ENCODE measurements at regions not wholly inside any gene's neighbourhood (a gene's known extent, or its start where the extent isn't known, plus 50 kb on each side); places are given as distances from the start of the nearest gene placed in this dataset.

DNA sequence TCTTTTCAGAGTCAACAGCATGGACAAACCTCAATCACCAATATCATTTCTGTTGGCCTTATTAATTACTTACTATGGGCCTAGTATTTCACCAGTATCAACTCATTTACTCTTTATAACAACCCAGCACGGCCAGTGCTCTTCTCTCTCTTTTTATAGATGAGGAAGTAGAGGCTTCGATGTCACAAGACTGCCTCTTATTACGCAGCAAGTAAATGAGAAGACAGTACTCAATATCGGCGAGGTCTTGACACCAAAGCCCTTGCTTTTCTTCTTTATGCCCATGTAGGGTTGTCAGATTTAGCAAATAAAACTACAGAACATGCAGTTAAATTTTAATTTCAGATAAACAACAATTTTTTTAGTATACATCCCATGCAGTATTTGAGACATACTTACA is 99.0 kb upstream of the KCNMB2 start:
- H3K4me3 ChIP-seq: no peak overlapping the region
- no peak for DNase-seq (ENCODE audit: low read depth in 1 of 2, low spot score in 1 of 2)
- H3K27ac ChIP-seq: no peak overlapping the region
- TF ChIP-seq, protein P1, sequence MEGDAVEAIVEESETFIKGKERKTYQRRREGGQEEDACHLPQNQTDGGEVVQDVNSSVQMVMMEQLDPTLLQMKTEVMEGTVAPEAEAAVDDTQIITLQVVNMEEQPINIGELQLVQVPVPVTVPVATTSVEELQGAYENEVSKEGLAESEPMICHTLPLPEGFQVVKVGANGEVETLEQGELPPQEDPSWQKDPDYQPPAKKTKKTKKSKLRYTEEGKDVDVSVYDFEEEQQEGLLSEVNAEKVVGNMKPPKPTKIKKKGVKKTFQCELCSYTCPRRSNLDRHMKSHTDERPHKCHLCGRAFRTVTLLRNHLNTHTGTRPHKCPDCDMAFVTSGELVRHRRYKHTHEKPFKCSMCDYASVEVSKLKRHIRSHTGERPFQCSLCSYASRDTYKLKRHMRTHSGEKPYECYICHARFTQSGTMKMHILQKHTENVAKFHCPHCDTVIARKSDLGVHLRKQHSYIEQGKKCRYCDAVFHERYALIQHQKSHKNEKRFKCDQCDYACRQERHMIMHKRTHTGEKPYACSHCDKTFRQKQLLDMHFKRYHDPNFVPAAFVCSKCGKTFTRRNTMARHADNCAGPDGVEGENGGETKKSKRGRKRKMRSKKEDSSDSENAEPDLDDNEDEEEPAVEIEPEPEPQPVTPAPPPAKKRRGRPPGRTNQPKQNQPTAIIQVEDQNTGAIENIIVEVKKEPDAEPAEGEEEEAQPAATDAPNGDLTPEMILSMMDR (IDR thresholded peaks at IDR 0.05; ENCODE audit: low read depth, low read length): no peak
- no peaks in the 10 kb centered on the region for H3K4me1 ChIP-seq (ENCODE audit: low read depth)
- no peaks in the 10 kb centered on the region for H3K9me3 ChIP-seq (ENCODE audit: low read depth)
- no peaks in the 10 kb centered on the region for H3K36me3 ChIP-seq
- no peaks in the 10 kb centered on the region for H3K27me3 ChIP-seq

DNA sequence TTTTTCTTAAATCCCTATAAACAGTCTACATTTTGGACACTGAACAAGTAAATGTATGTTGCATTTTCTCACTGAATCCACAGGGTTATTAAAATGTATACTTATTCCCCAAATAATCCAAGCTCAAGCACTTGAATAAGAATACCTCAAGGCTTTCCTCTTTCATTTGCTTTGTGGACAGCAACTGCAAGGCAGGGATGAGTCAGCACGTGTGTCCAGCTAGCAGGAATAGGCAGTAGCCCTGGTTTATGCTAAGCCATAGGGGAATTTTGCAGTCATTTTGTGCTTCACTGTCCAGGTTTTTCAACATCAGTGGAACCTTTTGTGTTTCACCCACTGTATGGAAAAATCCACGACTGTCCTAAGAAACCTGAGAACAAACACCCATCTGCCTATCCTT is 96.7 kb upstream of the KCNMB2 start:
- Histone ChIP-seq H3K4me1 (ENCODE audit: low read depth) (no peaks in the 10 kb centered on the region), H3K27me3 (no peaks in the 10 kb centered on the region), H3K4me3 (no peak overlapping the region), H3K36me3 (no peaks in the 10 kb centered on the region), H3K9me3 (ENCODE audit: low read depth) (no peaks in the 10 kb centered on the region), H3K27ac (no peak overlapping the region)
- DNase-seq (ENCODE audit: low read depth in 1 of 2, low spot score in 1 of 2): peak; percentile 18 to 62
- TF ChIP-seq, protein P1 (IDR thresholded peaks at IDR 0.05; ENCODE audit: low read depth, low read length): no peak

DNA sequence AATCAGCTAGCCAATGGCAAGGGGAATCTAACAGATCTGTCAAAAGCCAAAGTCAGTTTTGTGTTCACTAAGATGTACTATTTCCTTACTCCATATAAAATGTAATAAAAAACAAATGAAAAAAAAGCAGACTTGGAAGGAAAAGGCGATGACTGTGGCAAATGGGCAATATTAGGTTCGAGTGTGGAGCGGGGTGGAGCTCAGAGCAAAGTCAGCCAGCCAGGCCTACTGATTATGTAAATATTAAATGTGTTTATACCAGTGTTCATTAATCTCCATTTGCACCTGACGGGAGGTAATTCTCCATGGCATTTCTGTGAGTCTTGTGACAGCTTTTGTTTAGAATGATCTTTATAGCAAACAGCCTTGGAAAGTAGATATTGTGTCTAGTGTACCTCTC is 96.2 kb upstream of the KCNMB2 start:
- Histone ChIP-seq H3K27me3 (no peaks in the 10 kb centered on the region), H3K4me3 (no peak overlapping the region), H3K4me1 (ENCODE audit: low read depth) (no peaks in the 10 kb centered on the region), H3K36me3 (no peaks in the 10 kb centered on the region), H3K27ac (no peak overlapping the region), H3K9me3 (ENCODE audit: low read depth) (no peaks in the 10 kb centered on the region)
- TF ChIP-seq, protein P1 (IDR thresholded peaks at IDR 0.05; ENCODE audit: low read depth, low read length): no peak
- DNase-seq (ENCODE audit: low read depth in 1 of 2, low spot score in 1 of 2): no peak

DNA sequence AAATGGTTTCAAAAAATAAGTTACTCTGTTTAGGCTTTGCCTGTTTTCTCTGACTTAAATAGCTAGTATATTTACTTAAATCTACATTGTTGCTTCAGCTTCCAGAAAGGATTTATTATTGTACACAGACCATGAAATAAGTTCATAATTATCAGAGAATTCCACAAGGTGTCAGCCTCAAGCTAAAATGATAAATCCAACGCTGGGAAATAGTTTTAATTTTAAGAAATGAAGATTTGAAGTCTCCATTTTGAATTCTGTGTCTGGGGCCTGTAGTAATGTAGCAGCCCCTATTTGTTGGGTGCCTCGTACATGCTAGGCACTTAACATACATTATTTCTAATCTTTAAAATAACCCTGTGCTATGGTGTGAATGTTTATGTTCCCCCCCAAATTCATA is 92.6 kb upstream of the KCNMB2 start:
- peak in 1 of 2 donors; percentile 50 for DNase-seq (ENCODE audit: low read depth in 1 of 2, low spot score in 1 of 2)
- TF ChIP-seq, protein P1 (IDR thresholded peaks at IDR 0.05; ENCODE audit: low read depth, low read length): peak; percentile 10
- Histone ChIP-seq H3K27me3 (no peaks in the 10 kb centered on the region), H3K27ac (no peak overlapping the region), H3K36me3 (no peaks in the 10 kb centered on the region), H3K4me1 (ENCODE audit: low read depth) (peaks cover 3% of the 10 kb centered on the region), H3K9me3 (ENCODE audit: low read depth) (no peaks in the 10 kb centered on the region), H3K4me3 (no peak overlapping the region)

DNA sequence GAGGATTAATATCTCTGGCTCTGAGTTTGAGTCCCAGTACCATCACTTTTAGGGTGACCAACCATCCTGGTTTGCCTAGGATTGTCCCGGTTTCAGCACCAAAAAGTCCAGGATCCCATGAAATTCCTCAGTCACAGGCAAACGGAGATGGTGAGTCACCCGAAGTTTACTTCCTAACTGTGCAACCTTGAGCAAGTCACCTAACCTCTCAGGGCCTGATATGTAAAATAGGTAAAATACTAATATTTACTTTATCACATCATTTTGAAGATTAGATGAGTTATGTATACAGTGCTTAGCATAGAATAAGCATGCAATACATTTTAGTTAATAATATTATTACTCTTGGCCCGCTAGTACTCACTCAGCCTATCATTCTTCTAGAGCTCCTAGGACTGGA is 91.1 kb upstream of the KCNMB2 start:
- H3K27me3 ChIP-seq: no peaks in the 10 kb centered on the region
- peaks cover 3% of the 10 kb centered on the region for H3K4me1 ChIP-seq (ENCODE audit: low read depth)
- H3K4me3 ChIP-seq: no peak overlapping the region
- TF ChIP-seq, protein P1 (IDR thresholded peaks at IDR 0.05; ENCODE audit: low read depth, low read length): no peak
- no peak overlapping the region for H3K27ac ChIP-seq
- H3K9me3 ChIP-seq (ENCODE audit: low read depth): no peaks in the 10 kb centered on the region
- DNase-seq (ENCODE audit: low read depth in 1 of 2, low spot score in 1 of 2): no peak
- H3K36me3 ChIP-seq: no peaks in the 10 kb centered on the region

DNA sequence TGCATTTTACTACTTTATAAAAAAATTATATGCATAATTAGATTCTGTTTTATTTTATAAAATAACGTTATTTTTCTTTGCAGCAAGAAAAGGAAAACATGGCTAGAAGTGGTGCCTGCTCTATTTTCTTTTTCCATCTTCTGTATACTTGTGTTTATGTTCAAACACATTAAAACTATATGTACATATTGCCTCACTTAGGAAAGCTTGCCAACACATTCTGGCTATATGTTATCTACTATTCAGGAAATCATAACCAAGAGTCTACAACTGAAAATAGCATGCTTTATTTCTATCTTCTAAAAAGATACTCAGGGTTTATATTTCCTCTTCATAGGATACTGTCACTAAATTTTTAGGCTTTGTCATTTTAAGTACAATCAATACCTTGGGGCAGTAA is 90.2 kb upstream of the KCNMB2 start:
- H3K27ac ChIP-seq: no peak overlapping the region
- no peaks in the 10 kb centered on the region for H3K36me3 ChIP-seq
- DNase-seq (ENCODE audit: low read depth in 1 of 2, low spot score in 1 of 2): peak in 1 of 2 donors; percentile 5
- H3K27me3 ChIP-seq: no peaks in the 10 kb centered on the region
- TF ChIP-seq, protein P1 (IDR thresholded peaks at IDR 0.05; ENCODE audit: low read depth, low read length): no peak
- no peak overlapping the region for H3K4me3 ChIP-seq
- peaks cover 3% of the 10 kb centered on the region for H3K4me1 ChIP-seq (ENCODE audit: low read depth)
- no peaks in the 10 kb centered on the region for H3K9me3 ChIP-seq (ENCODE audit: low read depth)
